Kasumi-1 (cell line): ENCODE measurements at regions not wholly inside any gene's neighbourhood (a gene's known extent, or its start where the extent isn't known, plus 50 kb on each side); places are given as distances from the start of the nearest gene placed in this dataset.

Experiments used
- DNase-seq, 2 experiments: peaks; one replicate each; lab custom pipeline; 2025; lab: John Stamatoyannopoulos, UW

DNA sequence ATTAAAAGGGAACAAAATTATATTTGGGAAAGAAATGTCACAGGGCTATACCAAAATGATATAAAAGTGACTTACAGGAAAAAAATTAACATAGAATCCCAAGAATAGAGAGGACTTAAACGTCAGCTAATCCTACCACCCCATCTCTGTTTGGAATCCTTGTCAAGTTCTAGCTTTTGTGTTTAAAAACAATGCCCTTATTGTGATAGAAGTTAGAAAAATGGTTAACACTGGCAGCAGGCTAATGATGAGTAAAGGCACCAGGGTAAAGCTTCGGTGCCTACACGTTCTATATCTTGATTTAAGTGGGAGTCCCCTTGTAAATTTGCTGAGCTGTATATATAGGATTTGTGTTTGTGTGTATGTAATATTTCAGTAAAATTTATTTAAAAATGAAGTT, 453.3 kb upstream of the TENM4 start:
- DNase-seq = no peak

DNA sequence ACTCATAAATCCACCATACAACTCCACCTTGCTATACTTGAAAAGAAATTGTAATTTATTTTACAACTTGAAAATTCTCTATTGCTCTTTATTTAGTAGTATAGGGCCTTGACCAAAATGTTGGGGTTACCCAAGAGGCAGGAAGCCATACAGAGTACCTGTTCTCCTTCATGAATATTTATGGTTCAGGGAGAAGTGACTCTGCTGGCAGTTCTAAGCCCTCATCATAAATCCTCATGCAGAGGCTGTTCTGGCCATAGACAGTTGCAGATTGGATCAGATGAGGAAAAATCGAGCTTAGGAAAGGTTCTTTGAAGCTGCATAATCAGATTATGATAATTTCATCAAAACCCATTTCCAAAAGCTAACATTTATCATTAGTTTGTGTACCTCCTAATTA, 449.4 kb upstream of the TENM4 start:
- DNase-seq = no peak

DNA sequence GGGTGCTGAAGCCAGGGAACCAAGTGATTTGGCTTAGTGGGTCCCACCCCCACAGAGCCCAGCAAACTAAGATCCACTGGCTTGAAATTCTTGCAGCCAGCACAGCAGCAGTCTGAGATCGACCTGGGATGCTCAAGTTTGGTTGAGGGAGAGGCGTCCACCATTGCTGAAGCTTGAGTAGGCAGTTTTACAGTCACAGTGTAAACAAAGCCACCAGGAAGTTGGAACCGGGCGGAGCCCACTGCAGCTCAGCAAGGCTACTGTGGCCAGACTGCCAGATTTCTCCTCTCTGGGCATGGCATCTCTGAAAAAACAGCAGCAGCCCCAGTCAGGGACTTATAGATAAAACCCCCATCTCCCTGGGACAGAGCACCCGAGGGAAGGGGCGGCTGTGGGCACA, 424.1 kb upstream of the TENM4 start:
- no peak for DNase-seq

DNA sequence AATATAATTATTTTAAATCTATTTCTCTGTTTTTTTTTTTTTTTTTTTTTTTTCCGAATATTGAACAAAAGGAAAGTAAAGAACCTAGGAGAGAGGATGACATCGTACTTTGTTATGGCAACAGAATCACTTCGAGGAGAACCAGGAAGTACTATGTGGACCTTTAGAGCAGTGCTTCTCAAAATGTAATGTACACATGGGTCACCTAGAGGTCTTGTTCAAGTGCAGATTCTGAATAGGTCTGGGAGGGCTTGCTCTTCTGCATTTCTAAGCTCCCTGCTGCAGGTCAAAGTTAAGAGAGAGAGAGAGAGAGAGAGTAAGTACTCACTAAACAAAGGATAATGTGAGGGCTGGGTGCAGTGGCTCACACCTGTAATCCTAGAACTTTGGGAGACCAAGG, 419.5 kb upstream of the TENM4 start:
- no peak for DNase-seq

DNA sequence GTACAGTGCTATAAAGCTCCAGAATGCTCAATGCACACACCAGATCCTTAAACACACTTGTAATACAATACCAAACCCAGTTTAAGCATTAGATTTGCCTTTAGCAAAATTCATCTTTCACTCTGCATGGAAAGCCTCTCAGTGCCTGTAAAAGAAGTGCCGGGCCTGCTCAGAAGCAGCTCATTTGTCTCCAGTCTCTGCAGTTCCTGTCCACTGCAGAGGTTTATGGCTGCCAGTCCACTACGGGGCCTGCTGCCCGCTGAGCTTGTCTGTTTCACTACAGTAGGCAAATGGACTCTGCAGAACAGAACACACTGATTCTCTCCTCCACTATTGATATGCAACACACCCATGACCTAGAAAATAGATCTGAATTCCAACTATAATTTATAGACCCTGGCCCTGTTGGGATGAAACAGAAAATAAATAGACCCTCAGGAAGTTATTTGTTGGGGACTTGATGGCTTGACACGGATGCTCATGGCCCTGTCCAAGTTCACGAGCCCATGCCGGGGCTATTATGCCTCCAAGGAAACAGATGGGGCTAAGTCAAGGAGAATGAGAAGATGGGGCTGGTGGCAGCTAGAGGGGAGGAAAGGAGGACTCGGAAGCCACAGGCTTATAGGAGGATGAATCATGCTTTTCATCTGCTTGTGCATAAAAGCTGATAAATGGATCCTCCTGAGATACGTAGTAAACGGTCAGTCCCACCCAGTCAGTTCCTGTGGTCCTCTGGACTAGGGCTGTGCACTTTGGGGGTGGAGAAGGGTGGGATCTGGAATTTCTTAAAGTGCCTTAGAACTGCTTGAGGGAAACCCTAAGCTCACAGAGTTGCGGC, 416.8 kb upstream of the TENM4 start:
- no peak for DNase-seq

DNA sequence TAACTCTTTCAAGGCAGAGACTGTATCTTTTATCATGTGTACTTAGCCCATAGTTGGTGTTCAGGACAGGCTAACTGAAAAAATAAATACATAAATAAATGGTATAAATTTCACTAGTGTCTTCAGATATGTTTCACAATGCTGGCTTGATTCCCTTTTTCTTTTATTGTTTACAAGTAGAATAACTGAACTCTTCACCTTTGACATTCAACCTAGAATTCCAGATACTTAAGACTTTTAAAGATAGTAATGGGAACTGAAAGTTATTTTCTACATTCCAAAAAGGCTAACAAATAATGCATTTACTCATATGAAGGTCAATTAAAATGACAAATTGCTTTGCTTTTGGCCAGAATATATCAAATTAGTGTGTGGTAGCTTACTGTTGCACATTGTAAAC, 411.3 kb upstream of the TENM4 start:
- no peak for DNase-seq

DNA sequence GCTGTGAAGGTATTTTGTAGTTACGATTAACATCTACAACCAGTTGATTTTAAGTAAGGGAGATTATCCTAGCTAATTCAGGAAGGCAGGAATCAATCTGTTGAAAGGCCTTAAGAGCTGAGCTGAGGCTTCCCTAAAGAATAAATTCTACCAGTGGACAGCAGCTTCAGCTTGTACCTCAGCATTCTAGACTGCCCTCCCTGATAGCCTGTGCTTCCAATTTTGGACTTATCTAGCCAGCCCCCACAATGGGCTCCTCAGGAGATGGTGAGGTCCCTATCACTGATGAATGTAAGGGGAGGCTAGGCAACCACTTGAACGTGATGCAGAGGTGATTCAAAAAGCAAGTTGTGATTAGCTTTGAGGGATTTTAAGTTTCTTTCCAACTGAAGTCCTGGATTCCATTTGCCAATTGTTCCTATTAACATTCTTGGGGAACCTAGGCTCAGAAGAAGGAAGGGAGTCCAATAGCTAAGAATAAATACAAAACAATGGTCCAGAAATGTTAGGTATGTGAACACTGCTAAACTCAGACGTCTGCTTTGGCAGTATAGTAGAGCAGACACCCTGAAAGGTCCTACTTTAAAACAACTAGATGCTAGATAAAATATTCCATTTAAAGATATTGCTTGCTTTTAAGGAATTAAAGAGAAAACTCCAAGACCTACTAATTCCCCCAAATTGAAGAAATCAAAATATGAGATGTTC, 404.3 kb upstream of the TENM4 start:
- no peak for DNase-seq

DNA sequence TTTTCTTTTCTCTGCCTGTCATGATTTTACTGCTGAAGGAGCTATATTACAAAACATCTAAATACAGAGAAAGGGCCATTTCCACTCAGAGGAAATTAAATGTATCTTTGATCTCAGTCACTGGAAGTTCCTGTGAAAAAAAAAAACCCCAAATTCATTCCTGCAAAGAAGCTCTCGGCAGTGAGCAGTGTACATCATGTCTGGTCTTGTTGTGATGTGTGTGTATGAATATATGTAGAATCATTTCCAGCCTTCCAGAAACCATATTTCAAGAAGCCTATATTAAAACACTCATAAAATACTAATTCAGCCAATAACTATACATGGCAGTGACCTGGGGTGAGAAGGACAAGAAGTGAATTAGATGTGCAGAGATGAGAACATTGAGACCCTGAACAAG, 393.2 kb upstream of the TENM4 start:
- no peak for DNase-seq

DNA sequence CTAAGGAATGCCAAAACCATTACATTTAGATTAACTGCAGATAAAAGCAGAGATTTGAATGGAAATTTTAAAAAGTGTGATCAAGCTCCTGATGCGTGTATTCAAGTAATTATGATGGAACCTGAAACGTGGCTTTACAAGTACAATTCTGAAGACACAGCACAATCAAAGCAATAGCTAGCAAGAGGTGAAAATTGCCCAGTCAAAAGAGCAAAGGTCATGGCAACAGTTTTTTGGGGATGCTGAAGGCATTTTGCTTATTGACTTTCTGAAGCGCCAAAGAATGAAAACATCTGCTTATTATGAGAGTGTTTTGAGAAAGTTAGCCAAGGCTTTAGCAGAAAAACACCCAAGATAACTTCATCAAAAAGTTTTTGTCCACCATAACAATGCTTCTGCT, 389.6 kb upstream of the TENM4 start:
- DNase-seq = no peak

DNA sequence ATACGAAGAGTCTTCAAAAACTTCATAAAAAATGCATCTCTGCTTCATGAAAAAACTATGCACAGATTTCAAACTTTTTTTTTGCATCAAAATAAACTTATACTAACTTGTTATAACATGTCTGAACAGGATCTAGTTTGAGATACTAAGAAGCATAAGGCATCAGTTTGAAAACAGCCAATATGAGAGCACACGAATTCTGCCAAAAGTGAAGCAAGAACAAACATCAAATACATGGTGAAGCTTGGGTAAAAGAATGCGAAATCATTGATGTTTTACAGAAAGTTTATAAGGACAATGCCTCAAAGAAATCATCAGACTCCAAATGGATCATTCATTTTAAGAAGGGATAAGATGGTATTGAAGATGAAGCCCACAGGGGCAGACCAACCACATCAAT, 389.1 kb upstream of the TENM4 start:
- no peak for DNase-seq

DNA sequence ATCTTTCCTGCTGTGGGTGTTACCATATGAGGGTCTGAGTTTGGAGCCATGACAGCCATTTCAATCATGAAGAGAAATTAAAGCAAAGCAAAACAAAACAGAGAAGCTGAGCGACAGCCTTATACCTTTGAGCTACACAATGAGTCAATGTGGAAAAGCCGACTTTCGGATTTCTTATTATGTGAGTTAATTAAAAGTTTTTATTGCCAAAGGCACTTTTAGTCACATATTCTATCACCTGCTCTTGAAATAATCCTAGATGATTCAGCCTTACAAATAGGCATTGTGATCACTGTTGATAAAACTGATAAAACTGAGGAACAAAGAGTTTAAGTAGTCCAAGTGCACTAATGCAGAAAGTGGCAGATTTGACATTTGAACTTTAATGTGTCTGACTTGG, 381.9 kb upstream of the TENM4 start:
- no peak for DNase-seq

DNA sequence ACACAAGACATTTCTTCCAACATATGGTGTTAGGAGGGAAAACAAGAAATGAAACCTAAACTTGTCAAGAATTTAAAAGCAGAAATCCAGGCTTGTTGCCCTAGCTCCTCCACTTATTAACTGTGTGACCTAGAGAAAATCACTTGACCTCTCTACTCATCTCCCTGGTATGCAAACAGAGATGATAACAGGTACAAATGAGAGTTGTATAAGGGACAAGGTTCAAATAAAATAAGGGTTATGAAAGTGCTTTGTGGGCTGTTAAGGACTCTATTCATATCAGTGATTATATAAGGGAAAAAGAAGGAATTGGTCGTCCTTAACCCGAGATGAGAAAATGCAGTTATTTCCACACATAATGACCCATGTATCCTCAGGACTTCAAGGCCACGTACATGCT, 372.7 kb upstream of the TENM4 start:
- no peak for DNase-seq

DNA sequence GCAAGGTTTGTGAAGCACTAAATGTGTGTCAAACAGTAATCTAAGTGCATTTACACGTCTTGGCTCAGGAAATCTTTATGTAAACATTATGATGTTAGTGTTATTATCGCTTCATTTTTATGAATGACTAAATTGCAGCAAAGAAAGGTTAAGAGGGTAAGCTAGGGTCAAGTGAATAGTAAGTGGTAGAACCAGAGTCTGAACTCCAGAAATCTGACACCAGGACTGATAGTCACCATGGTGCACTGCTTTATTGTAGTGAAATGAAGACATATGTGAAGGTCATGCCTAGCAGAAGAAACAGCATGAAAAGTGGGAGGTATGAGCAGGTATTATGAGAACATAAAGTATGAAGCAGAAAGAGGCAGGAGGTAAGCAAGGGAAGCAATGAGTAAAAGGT, 368.7 kb upstream of the TENM4 start:
- DNase-seq = no peak

DNA sequence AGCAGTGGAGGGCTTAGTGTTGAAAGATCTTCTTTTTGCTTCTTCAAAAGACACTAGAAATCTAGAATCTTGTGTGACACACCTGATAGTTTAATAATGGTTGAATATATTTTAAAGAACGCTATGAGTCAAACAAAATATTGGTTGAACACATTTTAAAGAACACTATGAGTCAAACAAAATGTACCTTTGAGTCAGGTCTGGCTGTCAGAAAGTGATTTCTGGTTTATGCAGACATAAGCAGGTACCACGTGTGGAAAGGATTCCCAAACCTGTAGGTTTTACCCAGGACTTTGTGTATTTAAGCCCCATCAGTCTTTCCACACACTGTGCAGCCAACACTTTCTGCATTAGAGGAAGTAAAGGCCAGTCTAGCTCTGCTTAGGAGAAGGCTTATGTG, 366.7 kb upstream of the TENM4 start:
- DNase-seq = no peak

DNA sequence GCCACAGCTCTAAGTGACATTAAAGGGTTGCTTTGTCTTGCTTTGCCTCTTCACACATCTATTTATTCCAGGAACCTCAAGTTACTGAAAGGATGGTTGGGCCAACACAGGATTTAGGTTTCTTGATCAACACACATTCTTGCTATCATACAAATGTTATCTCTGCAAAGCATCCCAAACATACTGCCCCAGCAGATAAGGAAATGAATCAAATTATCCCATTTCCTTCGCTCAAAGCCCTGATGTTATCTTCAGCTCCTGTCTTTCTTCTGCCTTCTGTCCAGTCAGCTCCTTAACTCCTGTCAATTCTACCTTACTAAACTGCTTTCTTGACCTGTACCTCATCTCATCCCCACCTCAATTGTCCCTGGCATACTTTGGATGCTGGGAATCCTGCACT, 355.9 kb upstream of the TENM4 start:
- DNase-seq = no peak

DNA sequence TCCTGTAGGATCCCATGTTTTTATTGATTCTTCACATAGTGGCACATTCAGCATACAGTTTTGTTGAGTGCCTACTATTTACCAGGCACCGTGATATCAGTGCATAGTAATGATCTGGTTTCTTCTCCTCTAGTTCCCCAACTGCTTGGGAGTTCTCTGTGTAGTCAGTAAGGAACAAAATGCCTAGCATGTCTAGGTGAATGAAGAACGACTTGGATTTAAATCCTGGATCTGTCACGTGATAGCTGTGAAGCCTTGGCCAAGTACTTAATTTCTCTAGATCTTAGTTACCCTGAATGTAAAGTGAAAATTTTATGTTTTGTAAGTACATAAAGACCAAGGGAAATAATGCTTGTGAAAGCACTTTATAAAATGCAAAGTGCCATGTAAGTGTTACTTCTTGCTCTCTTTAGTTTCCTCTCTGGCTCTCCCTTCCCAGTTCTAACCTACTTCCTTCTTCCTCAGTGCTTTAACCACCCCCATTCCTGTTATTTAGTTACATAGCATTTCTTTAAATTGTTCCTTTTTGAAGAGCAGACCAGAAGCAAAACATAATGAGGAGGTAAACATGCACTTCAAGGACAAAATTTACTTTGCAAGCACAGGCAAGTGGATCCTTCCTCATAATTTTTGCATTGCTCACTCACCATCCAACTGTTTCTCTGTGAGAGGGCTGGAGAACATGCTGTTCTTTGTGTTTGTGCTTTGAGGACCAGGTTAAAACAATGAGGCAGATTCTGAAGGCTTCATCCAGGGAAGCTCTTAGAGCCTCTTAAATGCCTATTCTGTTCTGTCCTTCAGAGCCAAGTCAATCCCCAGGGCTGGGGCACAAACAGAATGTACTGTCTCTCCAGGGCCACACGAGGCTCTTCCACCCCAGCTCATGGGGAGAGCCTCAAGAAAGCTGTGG, 353.9 kb upstream of the TENM4 start:
- no peak for DNase-seq

DNA sequence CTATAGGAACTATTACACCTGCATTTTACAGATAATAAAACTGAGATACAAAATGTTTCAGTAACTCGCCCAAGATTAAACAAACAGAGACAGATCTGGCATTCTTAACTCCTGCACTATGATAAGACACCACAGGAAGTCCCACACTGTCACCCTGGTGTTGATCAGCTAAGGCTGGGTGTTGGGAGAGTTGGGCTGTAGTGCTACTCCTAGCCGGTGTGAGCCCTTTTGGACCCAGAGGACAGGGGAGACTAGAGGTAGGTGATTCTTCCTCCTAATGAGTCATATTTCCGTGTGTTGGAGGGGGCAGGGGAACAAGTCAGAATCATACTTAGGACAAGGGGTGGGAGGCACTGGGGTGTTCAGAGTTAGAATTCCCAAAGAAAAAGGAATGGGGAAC, 353.2 kb upstream of the TENM4 start:
- DNase-seq = no peak

DNA sequence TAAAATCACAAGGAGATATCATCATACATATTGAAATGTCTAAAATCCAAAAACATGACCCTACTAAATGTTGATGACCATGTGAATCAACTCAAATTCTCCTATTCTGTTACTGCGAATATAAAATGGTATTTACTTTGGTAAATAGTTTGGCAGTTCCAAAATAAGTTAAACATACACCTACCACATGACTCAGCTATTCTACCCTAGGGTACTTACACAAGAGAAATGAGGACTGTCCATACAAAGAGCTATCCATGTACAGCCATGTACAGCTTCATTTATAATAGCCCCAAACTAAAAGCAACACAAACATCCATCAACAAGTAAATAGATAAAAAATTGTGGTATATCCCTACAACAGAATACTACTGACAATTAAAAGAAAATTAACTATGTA, 346.1 kb upstream of the TENM4 start:
- DNase-seq = no peak

DNA sequence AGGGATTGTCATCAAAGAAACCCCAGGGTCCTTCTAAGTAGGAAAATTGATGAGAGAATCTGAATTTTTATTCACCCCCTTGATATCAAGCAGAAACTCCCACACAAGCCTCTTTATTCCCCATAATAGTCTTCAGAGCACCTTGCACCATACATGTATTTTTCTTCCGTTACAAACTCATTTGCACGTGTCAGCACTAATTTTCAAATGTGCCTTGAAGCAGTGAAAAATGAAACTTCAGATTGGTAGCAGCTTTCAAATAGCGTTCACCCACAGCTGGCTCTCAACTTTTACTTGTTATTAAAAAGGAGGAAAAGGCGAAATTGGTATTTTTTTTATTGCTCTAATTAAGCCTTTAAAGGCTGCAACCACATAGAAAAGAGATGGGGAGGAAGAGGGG, 343.0 kb upstream of the TENM4 start:
- DNase-seq = no peak

DNA sequence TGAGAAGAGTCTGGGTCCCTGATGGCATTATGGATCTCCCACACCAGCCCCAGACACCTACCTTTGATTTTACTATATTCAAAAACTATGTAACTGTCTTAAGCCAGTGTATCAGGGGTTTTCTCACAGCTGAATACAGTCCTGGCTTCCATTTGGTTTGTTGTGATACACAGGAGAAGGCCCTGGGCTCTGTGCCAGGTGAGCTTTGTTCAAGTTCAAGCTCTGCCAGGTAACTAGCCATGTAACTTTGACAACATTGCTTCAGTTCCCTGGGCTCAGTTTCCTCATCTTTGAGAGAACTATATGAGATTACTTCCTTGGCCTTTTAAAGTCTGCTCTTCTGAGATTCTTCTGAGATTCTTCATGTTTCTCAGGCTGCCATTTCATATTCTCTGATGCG, 327.5 kb upstream of the TENM4 start:
- no peak for DNase-seq

DNA sequence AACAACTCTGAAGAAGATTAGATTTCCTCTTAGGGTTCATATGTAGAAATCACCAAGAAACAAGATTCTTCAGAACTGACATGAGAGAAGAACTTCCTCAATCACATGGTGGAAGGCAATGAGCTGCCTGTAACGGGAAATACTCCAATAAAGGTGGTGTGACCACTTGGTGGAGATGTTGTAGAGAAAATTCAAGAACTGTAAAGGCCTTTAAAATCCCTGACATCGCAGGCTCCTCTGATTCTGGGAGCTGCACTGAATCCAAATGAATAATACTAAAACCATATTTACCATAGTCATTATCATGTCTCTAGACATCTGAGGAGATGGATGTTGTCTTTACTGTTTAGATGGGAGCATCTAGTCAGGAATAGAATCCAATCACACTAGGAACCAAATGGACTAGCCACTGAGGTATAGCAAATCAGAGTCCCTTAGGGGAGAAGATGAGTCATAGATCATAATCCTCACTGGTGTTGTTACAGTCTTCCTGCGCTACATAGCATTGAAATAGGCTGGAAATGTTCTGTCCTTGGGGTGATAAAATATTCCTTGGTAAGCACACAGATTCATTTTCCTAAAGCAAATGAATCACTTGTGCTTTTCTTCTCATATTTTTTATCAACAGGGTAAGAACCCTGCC, 321.6 kb upstream of the TENM4 start:
- peak; percentile 22 to 27 for DNase-seq

DNA sequence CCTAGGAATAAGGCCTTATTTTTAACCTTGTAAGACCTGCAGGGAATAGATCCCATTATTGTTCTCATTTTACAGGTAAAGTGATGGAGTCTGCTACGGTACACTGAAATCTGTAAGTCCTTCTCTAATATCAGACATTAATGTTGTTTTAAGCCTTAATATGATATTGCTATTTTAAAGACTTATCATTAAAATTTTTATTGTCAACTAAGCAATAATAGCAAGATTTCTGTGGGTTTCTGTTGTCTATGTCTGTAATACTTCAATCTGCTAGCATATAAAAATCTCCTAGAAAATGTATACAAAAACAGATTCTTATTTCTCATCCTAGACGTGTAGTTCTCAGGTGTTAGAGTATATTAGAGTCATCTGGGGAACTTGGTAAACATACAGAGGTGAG, 317.5 kb upstream of the TENM4 start:
- DNase-seq = no peak
